ENCODE measurements at regions not wholly inside any gene's neighbourhood (a gene's known extent, or its start where the extent isn't known, plus 50 kb on each side); places are given as distances from the start of the nearest gene placed in this dataset.

- TF ChIP-seq POLR2A (IDR thresholded peaks at IDR 0.05; ENCODE audit: low read depth) (no peak), CTCF (IDR thresholded peaks at IDR 0.05) (no peak), EP300 (IDR thresholded peaks at IDR 0.05) (no peak)
Observed at GRCh38 chr18:56083097-56083521, 495.1 kb upstream of the TCF4 start.
